ENCODE measurements at regions not wholly inside any gene's neighbourhood (a gene's known extent, or its start where the extent isn't known, plus 50 kb on each side); places are given as distances from the start of the nearest gene placed in this dataset.

GRCh38 chr3:34998902-34999301, 640.4 kb upstream of the ARPP21 start:
- Mint-ChIP-seq H3K9me3 (no peaks in the 10 kb centered on the region), H3K27ac (no peak overlapping the region), H3K36me3 (no peaks in the 10 kb centered on the region), H3K4me1 (no peaks in the 10 kb centered on the region), H3K27me3 (no peaks in the 10 kb centered on the region), H3K4me3 (no peak overlapping the region)
- no peak for DNase-seq
- CTCF ChIA-PET = no interaction called here

GRCh38 chr3:35012214-35012613, 627.1 kb upstream of the ARPP21 start:
- H3K36me3 Mint-ChIP-seq = no peaks in the 10 kb centered on the region
- CTCF ChIA-PET = no interaction called here
- no peak overlapping the region for H3K27ac Mint-ChIP-seq
- H3K9me3 Mint-ChIP-seq = no peaks in the 10 kb centered on the region
- DNase-seq = no peak
- no peak overlapping the region for H3K4me3 Mint-ChIP-seq
- H3K4me1 Mint-ChIP-seq = no peaks in the 10 kb centered on the region
- no peaks in the 10 kb centered on the region for H3K27me3 Mint-ChIP-seq

- no peak for DNase-seq
- Mint-ChIP-seq H3K4me3 (no peak overlapping the region), H3K9me3 (peaks cover 26% of the 10 kb centered on the region), H3K27ac (no peak overlapping the region), H3K27me3 (no peaks in the 10 kb centered on the region), H3K4me1 (no peaks in the 10 kb centered on the region), H3K36me3 (no peaks in the 10 kb centered on the region)
- CTCF ChIA-PET = no interaction called here
Observed at GRCh38 chr3:35028157-35028556, 611.2 kb upstream of the ARPP21 start.

GRCh38 chr3:35042210-35042991, 596.9 kb upstream of the ARPP21 start:
- H3K4me3 Mint-ChIP-seq = no peak overlapping the region

DNA sequence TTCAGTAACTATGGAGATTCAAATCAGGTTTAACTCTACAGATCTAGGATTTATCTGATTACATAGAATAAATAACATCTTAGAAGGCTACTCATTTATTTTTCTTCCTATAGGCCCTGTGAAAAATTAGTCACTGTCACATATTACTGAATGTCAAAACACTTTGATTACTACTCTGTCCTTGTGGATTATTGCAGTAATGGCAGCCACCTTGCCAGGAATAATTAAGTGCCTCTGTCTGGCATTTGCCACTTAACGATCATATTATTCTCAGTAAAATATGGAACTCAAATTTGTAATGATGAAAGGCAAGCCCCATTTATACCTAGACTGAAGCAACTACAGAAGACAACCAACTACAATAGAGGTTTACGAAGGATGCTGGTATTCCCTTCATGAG, 596.3 kb upstream of the ARPP21 start:
- no peaks in the 10 kb centered on the region for H3K4me1 Mint-ChIP-seq
- H3K9me3 Mint-ChIP-seq = no peaks in the 10 kb centered on the region
- H3K4me3 Mint-ChIP-seq = no peak overlapping the region
- H3K27ac Mint-ChIP-seq = no peak overlapping the region
- H3K27me3 Mint-ChIP-seq = no peaks in the 10 kb centered on the region
- no peak for DNase-seq
- CTCF ChIA-PET = no interaction called here
- H3K36me3 Mint-ChIP-seq = no peaks in the 10 kb centered on the region

More at GRCh38 chr3:35042210-35042991, 596.9 kb upstream of the ARPP21 start:
- Mint-ChIP-seq H3K27ac (no peak overlapping the region), H3K4me1 (no peaks in the 10 kb centered on the region), H3K9me3 (no peaks in the 10 kb centered on the region), H3K36me3 (no peaks in the 10 kb centered on the region), H3K27me3 (no peaks in the 10 kb centered on the region)
- no peak for DNase-seq
- CTCF ChIA-PET = no interaction called here

DNA sequence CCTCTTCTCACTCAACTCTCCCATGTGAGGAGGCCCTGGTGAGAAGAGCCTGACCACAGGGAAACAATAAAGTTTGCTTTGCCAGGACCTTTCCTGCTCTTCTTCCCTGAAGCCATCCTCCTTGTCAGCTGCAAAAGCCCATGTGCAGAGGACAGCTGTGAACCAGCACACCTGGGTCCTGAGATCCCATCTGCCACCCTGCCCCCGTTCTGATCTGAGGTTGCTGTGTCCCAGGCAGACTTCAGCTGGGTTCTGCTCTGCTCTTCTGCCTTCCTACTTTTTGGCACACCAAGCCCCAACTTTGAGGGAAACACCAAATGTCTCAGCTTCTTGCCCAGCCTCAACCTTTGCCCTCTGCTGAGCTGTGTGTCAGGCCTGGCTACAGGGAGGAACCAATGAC, 595.1 kb upstream of the ARPP21 start:
- no peak for DNase-seq
- no peak overlapping the region for H3K27ac Mint-ChIP-seq
- no peaks in the 10 kb centered on the region for H3K36me3 Mint-ChIP-seq
- H3K4me1 Mint-ChIP-seq = no peaks in the 10 kb centered on the region
- no peak overlapping the region for H3K4me3 Mint-ChIP-seq
- CTCF ChIA-PET = no interaction called here
- no peaks in the 10 kb centered on the region for H3K27me3 Mint-ChIP-seq
- peaks cover 2% of the 10 kb centered on the region for H3K9me3 Mint-ChIP-seq

GRCh38 chr3:35045118-35045517, 594.2 kb upstream of the ARPP21 start:
- CTCF ChIA-PET = no interaction called here
- Mint-ChIP-seq H3K36me3 (no peaks in the 10 kb centered on the region), H3K27me3 (no peaks in the 10 kb centered on the region), H3K9me3 (peaks cover 2% of the 10 kb centered on the region), H3K27ac (no peak overlapping the region), H3K4me3 (no peak overlapping the region), H3K4me1 (no peaks in the 10 kb centered on the region)
- no peak for DNase-seq

DNA sequence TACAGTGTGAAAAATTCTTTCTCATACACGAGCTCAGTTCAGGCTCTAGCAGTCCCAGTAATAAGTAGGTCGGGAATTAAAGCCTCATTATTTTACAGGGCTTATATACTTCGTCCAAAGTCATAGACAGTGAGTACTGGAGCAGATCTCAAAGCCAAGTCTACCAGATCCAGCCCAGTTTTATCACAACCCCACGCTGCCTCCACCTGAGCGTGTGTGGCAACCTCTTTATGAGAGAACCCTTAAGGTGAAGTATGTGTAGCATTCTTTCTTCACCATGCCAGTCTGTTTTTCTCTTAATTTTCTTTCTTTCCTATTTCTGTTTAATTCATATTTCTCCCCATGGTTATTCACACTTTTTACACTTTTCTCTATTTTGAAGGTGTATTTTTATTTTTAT, 574.6 kb upstream of the ARPP21 start:
- Mint-ChIP-seq H3K36me3 (no peaks in the 10 kb centered on the region), H3K27ac (no peak overlapping the region), H3K4me1 (no peaks in the 10 kb centered on the region), H3K9me3 (no peaks in the 10 kb centered on the region), H3K4me3 (no peak overlapping the region), H3K27me3 (no peaks in the 10 kb centered on the region)
- DNase-seq = no peak
- CTCF ChIA-PET = no interaction called here

GRCh38 chr3:35065891-35066290, 573.4 kb upstream of the ARPP21 start:
- Mint-ChIP-seq H3K36me3 (no peaks in the 10 kb centered on the region), H3K27ac (no peak overlapping the region), H3K4me1 (no peaks in the 10 kb centered on the region), H3K9me3 (no peaks in the 10 kb centered on the region), H3K4me3 (no peak overlapping the region), H3K27me3 (no peaks in the 10 kb centered on the region)
- CTCF ChIA-PET = no interaction called here
- DNase-seq = no peak

GRCh38 chr3:35067750-35068149, 571.6 kb upstream of the ARPP21 start:
- Mint-ChIP-seq H3K36me3 (no peaks in the 10 kb centered on the region), H3K27me3 (no peaks in the 10 kb centered on the region), H3K27ac (no peak overlapping the region), H3K4me3 (no peak overlapping the region), H3K4me1 (no peaks in the 10 kb centered on the region), H3K9me3 (no peaks in the 10 kb centered on the region)
- CTCF ChIA-PET = no interaction called here
- no peak for DNase-seq

- Mint-ChIP-seq H3K36me3 (no peaks in the 10 kb centered on the region), H3K4me1 (no peaks in the 10 kb centered on the region), H3K4me3 (no peak overlapping the region), H3K27me3 (no peaks in the 10 kb centered on the region), H3K27ac (no peak overlapping the region), H3K9me3 (no peaks in the 10 kb centered on the region)
- DNase-seq = no peak
- CTCF ChIA-PET = no interaction called here
Observed at GRCh38 chr3:35070088-35070487, 569.2 kb upstream of the ARPP21 start.

GRCh38 chr3:35071772-35072171, 567.6 kb upstream of the ARPP21 start:
- CTCF ChIA-PET = interaction anchor here (0.6 kb wide), 1 partner anchor 325 kb away, joined by 3 read pairs; no protein-coding TSS in a partner anchor
- no peaks in the 10 kb centered on the region for H3K36me3 Mint-ChIP-seq
- H3K4me3 Mint-ChIP-seq = no peak overlapping the region
- no peak for DNase-seq
- no peaks in the 10 kb centered on the region for H3K27me3 Mint-ChIP-seq
- no peaks in the 10 kb centered on the region for H3K9me3 Mint-ChIP-seq
- no peaks in the 10 kb centered on the region for H3K4me1 Mint-ChIP-seq
- no peak overlapping the region for H3K27ac Mint-ChIP-seq

GRCh38 chr3:35078780-35079179, 560.5 kb upstream of the ARPP21 start:
- Mint-ChIP-seq H3K4me1 (no peaks in the 10 kb centered on the region), H3K27ac (no peak overlapping the region), H3K36me3 (no peaks in the 10 kb centered on the region), H3K4me3 (no peak overlapping the region), H3K9me3 (no peaks in the 10 kb centered on the region), H3K27me3 (no peaks in the 10 kb centered on the region)
- CTCF ChIA-PET = interaction anchor here (1.4 kb wide), 1 partner anchor 22 kb away, joined by 3 read pairs; no protein-coding TSS in a partner anchor
- no peak for DNase-seq

- no peak for DNase-seq
- H3K27ac Mint-ChIP-seq = no peak overlapping the region
- CTCF ChIA-PET = interaction anchor here (1.4 kb wide), 1 partner anchor 22 kb away, joined by 3 read pairs; no protein-coding TSS in a partner anchor
- no peaks in the 10 kb centered on the region for H3K9me3 Mint-ChIP-seq
- no peak overlapping the region for H3K4me3 Mint-ChIP-seq
- no peaks in the 10 kb centered on the region for H3K36me3 Mint-ChIP-seq
- H3K4me1 Mint-ChIP-seq = no peaks in the 10 kb centered on the region
- no peaks in the 10 kb centered on the region for H3K27me3 Mint-ChIP-seq
Observed at GRCh38 chr3:35079403-35079802, 559.9 kb upstream of the ARPP21 start.

DNA sequence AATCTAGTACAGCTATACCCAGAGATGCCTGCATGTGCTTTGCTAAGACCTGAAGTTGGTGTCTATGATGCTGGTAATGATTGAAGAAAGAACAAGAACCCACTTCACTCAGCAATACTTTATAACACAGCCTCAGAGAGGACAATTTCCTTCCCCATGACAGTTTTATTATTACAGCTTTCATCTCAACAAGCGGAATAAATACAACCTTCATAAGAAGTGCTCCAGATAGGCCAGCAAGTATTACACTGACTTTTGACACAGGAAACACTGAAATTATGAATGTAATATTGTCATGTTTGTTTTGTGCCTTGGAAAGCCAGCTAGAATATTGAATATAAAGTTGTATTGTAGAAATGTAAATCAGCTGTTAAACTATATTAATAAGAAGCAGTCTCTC, 557.4 kb upstream of the ARPP21 start:
- Mint-ChIP-seq H3K27me3 (no peaks in the 10 kb centered on the region), H3K27ac (no peak overlapping the region), H3K36me3 (no peaks in the 10 kb centered on the region), H3K4me1 (no peaks in the 10 kb centered on the region), H3K4me3 (no peak overlapping the region), H3K9me3 (no peaks in the 10 kb centered on the region)
- CTCF ChIA-PET = no interaction called here
- DNase-seq = no peak
